HG03575 (cell line): ENCODE measurements at regions not wholly inside any gene's neighbourhood (a gene's known extent, or its start where the extent isn't known, plus 50 kb on each side); places are given as distances from the start of the nearest gene placed in this dataset.

Source experiments
- ATAC-seq: cut with Tn5 transposase; IDR thresholded peaks from one replicate; pipeline ENCODE4 v1.9.1; 2021; ENCODE audit not compliant: unreplicated experiment, insufficient number of reproducible peaks, low FRiP score; ENCODE audit errors: extremely low read depth

DNA sequence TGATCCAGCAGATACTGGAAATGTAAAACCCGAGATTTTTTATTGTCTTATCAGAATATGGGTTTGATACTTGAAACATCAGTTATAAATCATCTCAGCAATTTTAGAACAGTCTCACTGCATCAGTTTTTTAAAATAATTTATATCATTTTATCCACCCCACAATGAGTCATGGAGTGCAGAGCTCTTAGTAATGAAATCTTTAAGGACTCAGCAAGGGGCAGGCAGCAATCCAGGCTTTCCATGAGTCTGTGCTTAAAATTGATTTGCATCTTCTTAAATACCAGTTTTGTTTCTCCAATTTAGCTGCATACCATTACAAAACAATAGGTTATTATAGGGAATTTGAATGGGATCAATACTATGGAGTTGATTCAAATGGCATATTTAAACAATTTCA lies 832.3 kb downstream of the C6orf118 start:
- ATAC-seq = no peak

DNA sequence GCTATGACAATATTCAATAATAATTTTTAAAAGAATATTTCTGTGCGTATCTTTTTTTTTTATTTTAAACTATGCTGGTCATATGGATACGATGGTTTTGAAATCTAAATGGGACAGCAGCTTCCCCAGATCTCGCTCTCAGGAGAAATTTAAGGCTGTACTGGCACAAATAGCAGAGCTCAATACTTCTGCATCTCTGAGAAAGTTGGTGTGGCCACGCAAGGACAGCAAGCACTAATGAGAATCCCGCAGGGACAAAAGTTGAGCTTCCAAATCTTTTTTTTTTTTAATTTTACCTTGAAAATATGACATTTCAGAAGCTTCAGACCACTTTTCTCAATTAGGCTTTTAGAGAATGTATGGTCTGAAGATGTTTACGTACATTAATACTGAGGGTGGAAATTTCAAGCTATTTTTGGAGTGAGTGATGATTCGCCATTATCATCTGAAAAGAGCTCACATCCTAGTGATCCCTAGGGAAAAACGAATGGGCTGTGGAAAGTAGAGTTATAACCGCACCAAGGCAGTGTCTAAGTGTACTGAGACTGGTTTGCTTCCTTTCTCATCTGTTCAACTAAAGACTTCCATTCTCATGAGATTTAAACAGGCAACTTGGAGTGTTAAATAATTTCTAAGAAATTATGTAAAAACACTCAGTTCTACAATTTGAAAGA lies 840.0 kb downstream of the C6orf118 start:
- ATAC-seq = no peak

DNA sequence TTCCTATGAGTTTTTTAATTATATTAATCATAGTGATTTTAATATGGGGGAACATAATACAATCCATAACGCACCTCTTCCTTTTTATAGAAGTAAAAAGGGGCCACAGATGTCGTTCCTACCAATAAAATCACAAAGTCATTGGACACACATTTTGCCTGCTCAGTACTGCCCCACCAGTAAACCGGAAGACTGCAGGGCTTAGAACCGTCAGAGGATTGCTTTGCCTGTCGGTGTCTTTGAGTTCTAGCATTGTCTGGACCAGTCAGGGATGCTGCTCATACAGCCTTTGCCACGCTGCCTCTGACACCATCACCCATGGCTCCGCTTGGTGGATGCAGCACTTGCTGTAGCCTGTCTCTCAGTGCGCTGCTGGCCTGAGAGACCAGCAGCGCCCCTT lies 853.6 kb downstream of the C6orf118 start:
- ATAC-seq = no peak

DNA sequence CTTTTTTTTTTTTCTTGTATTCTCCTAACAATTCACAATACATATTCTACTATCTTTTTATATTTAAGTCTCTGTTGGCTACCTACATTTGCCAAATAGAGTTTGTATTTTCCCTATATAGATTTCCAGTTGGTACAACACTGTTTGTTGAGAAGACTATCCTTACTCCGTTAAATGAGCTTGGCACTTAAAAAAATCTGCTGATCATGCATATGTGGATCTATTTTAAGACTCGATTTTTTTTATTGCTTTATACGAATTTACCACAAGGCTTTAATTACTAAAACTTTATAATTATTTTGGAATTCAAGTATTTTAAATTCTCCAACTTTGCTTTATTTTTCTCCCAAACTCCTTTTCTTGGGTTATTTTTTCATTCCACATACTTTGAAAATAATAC lies 855.6 kb downstream of the C6orf118 start:
- no peak for ATAC-seq

DNA sequence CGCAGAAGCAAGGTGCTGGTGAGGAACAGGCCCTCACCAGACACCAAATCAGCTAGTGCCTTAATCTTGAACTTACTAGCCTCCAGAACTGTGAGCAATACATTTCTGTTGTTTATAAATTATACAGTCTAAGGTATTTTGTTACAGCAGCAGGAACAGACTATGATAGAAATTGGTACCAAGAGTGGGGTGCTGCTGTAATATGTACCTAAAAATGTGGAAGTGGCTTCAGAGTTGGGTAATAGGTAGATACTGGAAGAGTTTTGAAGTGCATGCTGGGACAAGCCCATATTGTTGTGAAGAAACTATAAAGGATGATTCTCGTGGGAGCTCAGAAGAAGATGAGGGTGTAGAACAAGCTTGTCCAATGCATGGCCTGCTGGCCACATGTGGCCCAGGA lies 866.8 kb downstream of the C6orf118 start:
- no peak for ATAC-seq

DNA sequence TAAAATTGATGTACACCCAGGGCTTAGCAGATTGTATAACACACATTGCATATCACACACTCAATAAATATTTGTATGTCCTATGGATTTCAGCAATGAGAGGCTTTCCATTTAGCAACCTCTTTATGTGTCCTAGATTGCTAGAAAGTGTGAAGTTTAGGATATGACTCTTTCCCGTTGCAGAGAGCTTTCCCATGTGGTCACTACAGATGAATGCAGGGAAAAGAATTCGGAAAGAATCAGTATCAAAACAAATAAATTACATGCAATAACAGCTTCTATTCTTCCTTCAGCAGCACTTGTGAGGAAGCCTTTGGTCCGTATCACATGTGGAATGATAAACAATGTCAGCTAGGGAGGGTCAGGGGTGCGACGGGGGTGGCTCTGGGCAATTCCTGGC lies 870.1 kb downstream of the C6orf118 start:
- ATAC-seq = no peak

DNA sequence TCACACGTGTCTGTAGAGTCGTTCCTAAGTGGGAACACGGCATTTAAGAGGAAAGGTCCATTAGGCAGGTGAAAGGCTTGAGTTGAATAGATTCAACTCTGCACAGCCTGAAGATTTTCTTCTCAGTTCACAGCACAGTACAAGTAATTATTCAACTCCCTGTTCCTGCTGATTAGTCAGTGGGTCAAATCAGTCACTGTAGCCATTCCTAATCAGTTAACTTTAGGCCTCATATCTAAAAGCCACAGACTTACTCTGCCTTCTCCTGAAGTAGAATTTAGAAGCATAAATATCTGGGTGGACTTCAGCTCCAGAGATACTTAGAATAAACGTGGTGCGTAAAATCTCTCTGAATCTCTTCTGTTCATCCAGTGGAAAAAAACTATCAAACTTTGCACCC lies 872.4 kb downstream of the C6orf118 start:
- ATAC-seq = no peak

DNA sequence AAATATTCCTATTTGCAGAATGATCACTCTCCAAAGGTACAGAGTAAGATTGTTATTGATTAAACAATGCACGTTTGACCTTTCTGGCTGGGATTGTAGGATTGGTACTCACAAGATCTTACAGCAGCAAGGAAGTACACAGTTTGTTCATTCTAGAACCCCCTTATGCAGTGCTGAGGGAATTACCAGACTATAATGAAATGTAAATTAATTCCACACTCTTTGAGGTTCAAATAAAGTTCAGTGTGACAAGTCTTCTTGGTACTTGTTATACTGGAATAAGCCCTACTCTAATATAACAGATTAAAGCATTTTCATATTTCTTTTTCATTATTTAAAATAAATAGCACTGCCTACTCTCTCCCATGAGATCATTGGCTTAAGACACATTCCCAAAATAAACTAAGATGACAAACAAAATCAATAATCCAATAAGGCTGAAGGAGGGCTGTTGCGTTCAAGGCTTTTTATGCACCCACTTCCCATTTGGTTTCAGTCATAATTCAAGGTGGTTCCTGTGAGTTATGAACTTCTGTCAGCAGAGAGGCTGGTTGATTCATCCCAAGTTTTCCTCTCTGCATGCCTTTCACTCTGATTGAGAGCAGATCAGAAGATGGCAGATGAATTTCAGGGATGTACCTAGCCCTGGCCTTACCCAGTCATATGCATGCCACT lies 881.5 kb downstream of the C6orf118 start:
- no peak for ATAC-seq

DNA sequence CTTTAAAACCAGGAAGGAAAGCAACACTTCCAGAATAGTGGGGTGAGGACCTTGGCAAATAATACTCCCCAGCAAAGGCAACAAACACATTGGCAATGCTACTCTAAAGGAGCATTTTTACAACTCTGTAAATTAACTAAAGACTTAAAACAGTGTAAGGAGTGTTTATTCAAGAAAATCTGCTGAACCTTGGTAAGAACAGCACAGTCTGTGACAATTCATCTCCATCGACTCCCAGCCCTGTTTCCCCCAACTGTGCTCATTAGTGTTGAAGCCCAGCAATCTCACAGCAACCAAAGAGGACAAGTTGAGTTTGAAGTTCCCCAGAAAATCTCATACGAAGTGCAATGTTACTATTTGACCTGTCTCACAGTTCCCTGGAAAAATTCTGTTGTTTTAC lies 884.9 kb downstream of the C6orf118 start:
- ATAC-seq = no peak

DNA sequence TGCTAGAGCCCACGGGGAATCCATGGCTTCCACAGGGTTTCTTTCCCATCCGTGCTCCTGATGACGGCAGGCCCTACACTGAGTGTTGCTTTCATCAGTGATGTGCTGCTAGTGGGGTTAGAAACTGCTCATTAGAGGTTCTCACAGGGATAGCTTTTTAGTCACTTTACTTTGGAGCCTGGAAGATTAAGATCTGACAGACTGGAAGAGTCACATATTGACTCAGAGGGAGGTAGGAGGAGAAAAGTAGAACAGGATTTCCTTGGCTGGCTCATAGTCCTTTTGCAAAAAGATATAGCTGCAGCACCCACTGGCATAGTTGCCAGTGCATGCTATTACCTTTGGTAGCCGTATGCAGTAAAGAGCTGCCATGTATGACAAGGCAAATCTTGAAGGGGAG lies 890.3 kb downstream of the C6orf118 start:
- ATAC-seq = no peak

DNA sequence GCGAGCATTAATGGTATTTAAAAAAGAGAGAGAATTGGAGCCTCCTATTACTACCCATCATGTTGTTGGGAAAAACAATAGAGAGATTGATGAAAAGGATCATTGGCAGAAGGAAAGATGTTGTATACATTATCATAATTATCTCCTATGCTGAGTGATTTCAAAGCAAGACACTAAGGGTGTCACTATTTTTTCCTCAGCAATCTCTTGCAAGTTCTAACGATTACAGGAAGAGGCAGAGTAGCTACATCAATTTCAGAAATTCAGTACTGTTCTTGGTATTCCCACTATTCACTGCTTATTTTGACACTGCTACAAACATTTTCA lies 891.2 kb downstream of the C6orf118 start:
- ATAC-seq = no peak

DNA sequence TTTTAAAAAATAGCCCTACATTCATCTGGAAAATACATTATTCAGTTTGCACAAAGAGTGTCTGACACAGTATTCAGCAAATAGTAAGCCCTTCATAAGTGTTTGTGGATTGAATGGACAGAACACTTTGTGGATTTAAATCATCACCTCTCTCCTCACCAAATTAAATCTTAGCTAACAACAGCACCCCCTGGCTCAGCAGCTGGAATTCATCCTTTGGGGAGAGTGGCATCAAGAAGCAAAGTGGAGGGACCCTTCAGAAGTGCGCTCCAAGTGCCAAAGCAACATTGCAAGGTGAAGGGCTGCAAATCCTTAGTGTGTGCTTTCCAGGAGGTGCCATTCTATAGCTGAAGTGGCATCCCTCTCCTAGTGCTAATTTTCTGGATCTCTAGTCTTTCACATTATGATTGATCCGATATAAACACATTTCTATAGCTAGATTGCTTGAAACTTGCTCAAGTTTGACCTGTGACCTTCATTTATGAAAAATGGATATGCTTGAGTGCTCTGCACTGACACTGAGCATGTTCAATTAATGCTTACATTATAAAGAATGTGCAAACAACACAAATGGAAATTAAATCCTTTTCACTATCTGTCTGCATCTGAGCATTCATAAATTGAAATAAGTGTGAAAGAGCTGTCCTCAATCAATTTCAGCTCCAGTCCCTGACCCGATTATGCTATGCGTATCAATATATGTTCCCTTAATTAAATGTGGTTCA lies 891.7 kb downstream of the C6orf118 start:
- ATAC-seq = no peak

DNA sequence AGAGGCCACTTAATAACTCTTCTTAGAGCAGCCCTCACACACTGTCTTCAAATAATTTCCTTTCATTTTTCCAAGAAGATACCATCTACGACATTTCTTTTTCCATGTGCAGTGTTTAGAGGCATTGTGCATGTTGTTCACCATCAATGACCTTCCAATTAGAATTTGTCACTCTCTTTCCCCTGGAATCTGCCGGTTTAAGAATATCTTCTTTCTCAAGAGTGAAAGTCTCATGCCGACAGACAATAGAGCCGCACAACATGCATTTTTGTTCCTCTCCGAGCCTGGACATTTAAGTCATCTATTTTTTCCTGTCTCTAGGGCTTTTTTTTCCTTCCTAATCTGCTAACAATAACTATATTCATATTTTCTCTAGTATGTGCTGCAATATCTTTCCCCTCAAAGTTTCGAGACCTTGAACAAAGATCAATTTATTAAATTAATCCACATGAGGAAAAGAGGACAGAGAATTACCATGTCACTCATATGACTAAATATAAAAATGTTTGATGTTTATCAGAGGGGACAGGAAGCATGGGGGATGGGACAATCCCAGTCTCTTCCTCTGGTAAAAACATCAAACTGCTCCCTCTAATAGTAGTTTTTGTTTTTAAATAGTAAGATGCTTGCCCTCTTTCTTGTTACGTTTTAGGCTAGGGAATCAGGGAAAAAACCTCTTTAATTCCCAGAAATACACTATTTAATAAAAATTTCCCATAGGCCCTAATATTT lies 893.4 kb downstream of the C6orf118 start:
- no peak for ATAC-seq

DNA sequence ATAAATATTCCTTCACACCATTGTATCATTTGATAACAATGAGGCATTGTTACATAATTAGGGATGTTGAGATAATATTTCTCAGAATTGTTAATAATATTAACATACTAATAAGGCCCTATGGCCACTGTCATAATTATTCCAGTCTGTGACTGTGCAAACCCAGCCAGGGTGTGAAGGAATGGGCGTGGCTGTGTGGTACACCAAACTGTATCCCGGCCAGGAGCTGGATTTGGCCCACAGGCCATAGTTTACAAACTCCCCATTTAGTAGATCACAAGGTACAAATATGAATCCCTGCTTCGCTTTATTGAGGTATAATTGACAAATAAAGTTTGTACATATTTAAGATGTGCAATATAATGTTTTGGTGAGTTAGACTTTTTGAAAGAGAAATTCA lies 894.7 kb downstream of the C6orf118 start:
- ATAC-seq = no peak

DNA sequence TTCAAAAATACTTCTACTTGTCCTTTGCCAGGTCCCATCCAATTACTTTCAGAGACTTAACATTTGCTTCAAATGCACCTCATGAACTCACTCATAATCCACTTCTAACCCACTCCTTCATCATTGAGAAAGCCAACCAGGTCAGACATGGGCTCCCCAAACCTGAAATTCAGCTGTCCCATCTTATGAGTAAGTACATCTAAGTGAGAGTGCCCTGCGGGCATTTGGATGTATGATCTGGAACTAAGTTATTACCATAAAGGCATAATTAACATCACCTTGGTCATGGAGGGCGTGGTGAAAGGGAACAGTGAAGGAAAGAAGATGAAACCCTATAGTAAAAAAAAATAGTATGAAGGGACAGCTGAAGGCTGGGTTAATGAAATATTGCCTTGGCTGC lies 896.8 kb downstream of the C6orf118 start:
- no peak for ATAC-seq

DNA sequence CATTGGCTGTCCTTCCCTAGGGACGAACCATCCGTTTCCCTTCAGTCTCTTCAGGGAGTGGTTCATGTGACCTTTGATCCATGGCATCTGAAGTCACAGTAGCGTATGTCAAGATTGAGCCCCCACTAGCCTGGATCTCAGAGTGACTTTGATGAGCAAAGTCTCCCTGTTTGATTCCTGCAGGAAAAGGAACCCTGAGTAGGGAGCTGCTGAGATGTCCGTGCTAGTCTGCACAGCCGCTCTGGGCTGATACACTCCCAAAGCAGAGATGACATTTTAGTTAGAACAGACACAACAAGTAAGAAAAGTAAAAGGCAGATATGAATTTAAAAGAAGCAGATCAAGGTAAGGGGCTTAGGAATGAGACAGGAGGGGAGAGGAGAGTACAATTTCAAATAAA lies 899.4 kb downstream of the C6orf118 start:
- no peak for ATAC-seq

DNA sequence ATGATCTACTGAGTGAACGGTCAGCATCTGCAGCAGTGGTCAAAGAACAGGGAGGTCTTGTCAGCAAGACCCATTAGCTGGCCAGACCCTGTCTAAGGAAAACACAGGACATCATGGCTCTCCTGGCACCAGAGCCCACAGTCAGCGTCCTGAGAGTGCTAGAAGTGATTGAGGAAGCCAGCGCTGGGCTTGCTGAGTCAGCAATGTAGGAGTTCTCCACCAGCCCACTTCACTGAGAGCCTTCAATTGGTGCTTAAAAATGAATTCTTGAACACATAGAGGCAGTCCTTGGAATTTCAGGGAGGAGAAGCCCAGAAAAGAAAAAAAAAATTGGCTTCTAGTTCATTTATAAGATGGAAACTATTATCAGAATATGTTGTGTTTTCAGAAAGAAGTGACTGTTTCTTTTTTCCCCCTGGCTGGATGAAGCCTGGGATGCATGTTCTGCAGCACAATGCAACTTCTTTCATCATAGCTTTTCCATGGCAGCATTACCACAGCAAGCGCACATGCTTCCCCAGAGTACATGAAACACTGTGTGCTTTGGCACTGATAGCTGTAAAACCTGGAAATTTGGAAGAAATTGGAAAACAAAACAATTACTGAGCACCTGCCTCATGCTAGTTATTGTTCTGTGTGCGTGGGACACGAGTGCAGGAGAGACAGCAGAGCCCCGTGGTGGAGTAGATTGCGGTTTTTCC lies 899.9 kb downstream of the C6orf118 start:
- ATAC-seq = no peak

DNA sequence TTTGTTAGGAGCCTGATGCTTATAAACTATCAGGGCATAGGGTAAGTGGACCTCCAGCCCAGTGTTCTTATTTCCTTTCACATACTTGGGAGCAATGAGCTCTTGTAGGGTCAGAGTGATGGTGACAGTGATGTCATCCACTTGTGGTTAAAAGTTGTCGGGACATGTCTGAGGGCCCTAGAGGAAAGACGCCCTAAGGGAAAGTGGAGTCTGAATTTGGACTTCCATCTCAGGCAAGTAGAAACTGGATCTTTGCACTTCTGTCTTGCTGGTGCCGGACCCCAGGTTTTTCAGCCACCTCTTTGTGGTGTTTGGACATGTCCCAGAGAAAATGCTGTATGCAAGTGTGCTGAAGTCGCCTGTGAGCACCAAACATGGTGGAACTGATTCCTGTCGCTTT lies 900.5 kb downstream of the C6orf118 start:
- no peak for ATAC-seq

DNA sequence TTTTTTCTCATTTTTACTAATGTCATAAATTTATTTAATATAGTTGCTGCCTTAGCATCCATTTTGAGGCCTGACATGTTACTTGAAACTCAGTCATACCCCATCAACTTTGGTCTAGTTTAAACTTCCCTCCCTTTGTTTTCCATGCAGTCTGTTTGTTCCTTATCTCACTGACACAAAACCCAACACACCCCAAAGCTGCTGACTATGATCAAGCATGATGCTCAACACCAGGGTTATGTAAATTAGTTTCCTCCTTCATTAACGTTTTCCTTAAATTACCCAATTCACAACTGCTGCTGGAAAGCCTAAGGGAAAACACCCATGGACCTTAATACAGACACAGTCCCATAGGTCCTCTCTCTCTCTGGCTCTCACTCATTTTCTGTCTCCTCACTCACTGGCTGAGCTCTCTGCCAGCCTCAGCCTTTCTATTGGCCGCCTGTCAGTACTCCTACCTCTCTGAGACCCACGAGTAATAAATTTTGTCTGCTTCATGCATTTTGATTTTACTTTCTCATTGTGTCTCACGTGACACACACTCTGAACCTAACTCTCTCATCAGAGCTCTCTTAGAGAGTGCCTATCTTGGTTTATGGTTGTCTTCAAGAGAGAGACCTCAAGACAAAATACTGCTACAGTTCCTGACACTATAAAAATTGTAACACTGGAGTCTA lies 904.5 kb downstream of the C6orf118 start:
- no peak for ATAC-seq
